H9 (cell line): ENCODE measurements at regions not wholly inside any gene's neighbourhood (a gene's known extent, or its start where the extent isn't known, plus 50 kb on each side); places are given as distances from the start of the nearest gene placed in this dataset.

ENCODE experiments used
- DNase-seq: peaks from one replicate; pipeline ENCODE4 v3.0.0-alpha.2; 2017
- H2AFZ ChIP-seq: one replicate; pipeline ENCODE4 v1.6.1; 2013; ENCODE audit warnings: mild to moderate bottlenecking, low read length, control low read depth, moderate library complexity
- H2AK5ac ChIP-seq: 2 replicates; pipeline ENCODE4 v1.6.1; 2013; ENCODE audit warnings: low read length, control low read depth, mixed read lengths; ENCODE audit not compliant: insufficient read length
- H2BK120ac ChIP-seq: one replicate; pipeline ENCODE4 v1.6.1; 2013; ENCODE audit warnings: low read depth, mild to moderate bottlenecking, low read length, control low read depth, inconsistent platforms; ENCODE audit not compliant: poor library complexity, severe bottlenecking
- H2BK12ac ChIP-seq: 2 replicates; pipeline ENCODE4 v1.6.1; 2013; ENCODE audit warnings: low read length, control low read depth, mixed read lengths, low read depth; ENCODE audit not compliant: insufficient read length
- H2BK15ac ChIP-seq: 2 replicates; pipeline ENCODE4 v1.6.1; 2013; ENCODE audit warnings: low read depth, low read length, control low read depth
- H2BK20ac ChIP-seq: one replicate; pipeline ENCODE4 v1.6.1; 2013; ENCODE audit warnings: low read depth, mild to moderate bottlenecking, low read length, control low read depth, inconsistent platforms; ENCODE audit not compliant: poor library complexity, severe bottlenecking
- H2BK5ac ChIP-seq: 2 replicates; pipeline ENCODE4 v1.6.1; 2013; ENCODE audit warnings: low read length, control low read depth, mixed read lengths; ENCODE audit not compliant: insufficient read length
- H3K14ac ChIP-seq: 2 replicates; pipeline ENCODE4 v1.6.1; 2013; ENCODE audit warnings: low read length, control low read depth; ENCODE audit not compliant: insufficient read depth
- H3K18ac ChIP-seq: 2 replicates; pipeline ENCODE4 v1.6.1; 2013; ENCODE audit warnings: low read depth, mild to moderate bottlenecking, mixed read lengths, low read length, control low read depth; ENCODE audit not compliant: insufficient read length
- H3K23ac ChIP-seq: 2 replicates; pipeline ENCODE4 v1.6.1; 2013; ENCODE audit warnings: low read length, control low read depth, mixed read lengths, low read depth; ENCODE audit not compliant: insufficient read length
- H3K23me2 ChIP-seq: 2 replicates; pipeline ENCODE4 v1.6.1; 2013; ENCODE audit warnings: low read depth, mild to moderate bottlenecking, mixed read lengths, low read length, control low read depth; ENCODE audit not compliant: insufficient read length, poor library complexity, severe bottlenecking
- H3K27ac ChIP-seq: 2 replicates; pipeline ENCODE4 v1.5.1; 2013; ENCODE audit warnings: low read length, control low read depth, mixed read lengths, low read depth; ENCODE audit not compliant: insufficient read length
- H3K27me3 ChIP-seq: 2 replicates; pipeline ENCODE4 v1.6.1; 2013; ENCODE audit warnings: low read length, control low read depth, inconsistent platforms; ENCODE audit not compliant: insufficient read depth
- H3K4ac ChIP-seq: 2 replicates; pipeline ENCODE4 v1.6.1; 2013; ENCODE audit warnings: low read depth, mild to moderate bottlenecking, control low read depth, inconsistent platforms, low read length, moderate library complexity
- H3K4me1 ChIP-seq: 2 replicates; pipeline ENCODE4 v1.6.1; 2013; ENCODE audit warnings: low read length, control low read depth, inconsistent platforms; ENCODE audit not compliant: insufficient read depth
- H3K4me2 ChIP-seq: 2 replicates; pipeline ENCODE4 v1.6.1; 2013; ENCODE audit warnings: low read length, control low read depth, mixed read lengths; ENCODE audit not compliant: insufficient read length, insufficient read depth
- H3K56ac ChIP-seq: 2 replicates; pipeline ENCODE4 v1.6.1; 2013; ENCODE audit warnings: low read depth, mild to moderate bottlenecking, mixed read lengths, low read length, control low read depth; ENCODE audit not compliant: insufficient read length
- H3K79me1 ChIP-seq: 2 replicates; pipeline ENCODE4 v1.6.1; 2013; ENCODE audit warnings: low read depth, mild to moderate bottlenecking, moderate library complexity, low read length, control low read depth, inconsistent platforms; ENCODE audit not compliant: insufficient read depth, poor library complexity, severe bottlenecking
- H3K79me2 ChIP-seq: 2 replicates; pipeline ENCODE4 v1.6.1; 2013; ENCODE audit warnings: low read length, control low read depth, inconsistent platforms; ENCODE audit not compliant: insufficient read depth
- H3K9ac ChIP-seq: 2 replicates; pipeline ENCODE4 v1.6.1; 2013; ENCODE audit warnings: low read length, control low read depth, mixed read lengths; ENCODE audit not compliant: insufficient read length; ENCODE audit errors: extremely low read depth
- H3K9me3 ChIP-seq: one replicate; pipeline ENCODE4 v1.6.1; 2013; ENCODE audit warnings: low read depth, low read length, inconsistent platforms; ENCODE audit not compliant: control insufficient read depth
- H3T11ph ChIP-seq: one replicate; pipeline ENCODE4 v1.6.1; 2013; ENCODE audit warnings: mild to moderate bottlenecking, low read length, control low read depth, inconsistent platforms
- H4K20me1 ChIP-seq: one replicate; pipeline ENCODE4 v1.6.1; 2013; ENCODE audit not compliant: control insufficient read depth, insufficient read length, insufficient read depth
- H4K5ac ChIP-seq: 2 replicates; pipeline ENCODE4 v1.6.1; 2013; ENCODE audit warnings: low read depth, mild to moderate bottlenecking, mixed read lengths, low read length, control low read depth; ENCODE audit not compliant: insufficient read length
- H4K8ac ChIP-seq: replicated peaks from 2 replicates; pipeline ENCODE4 v1.6.1; 2013; ENCODE audit warnings: low read length, control low read depth, mixed read lengths, low read depth; ENCODE audit not compliant: insufficient read length
- H4K91ac ChIP-seq: 2 replicates; pipeline ENCODE4 v1.6.1; 2013; ENCODE audit warnings: low read depth, mild to moderate bottlenecking, moderate library complexity, mixed read lengths, low read length, control low read depth; ENCODE audit not compliant: insufficient read length
- H3K27ac Mint-ChIP-seq, 3 experiments: 2 replicates in 2 of 3; 3 replicates in 1 of 3; pipeline ENCODE4 v1.8.0; 2020 to 2021; ENCODE audit warnings: mixed read lengths in 3 of 3, mild to moderate bottlenecking in 1 of 3, moderate library complexity in 1 of 3
- H3K27me3 Mint-ChIP-seq: 2 replicates; pipeline ENCODE4 v1.8.0; 2021; ENCODE audit warnings: low read depth, mild to moderate bottlenecking, moderate library complexity, mixed read lengths
- H3K36me3 Mint-ChIP-seq, 3 experiments: 2 replicates in 2 of 3; 3 replicates in 1 of 3; pipeline ENCODE4 v1.8.0; 2020 to 2021; ENCODE audit warnings: low read depth in 3 of 3, mixed read lengths in 3 of 3; ENCODE audit not compliant: insufficient read depth in 1 of 3
- H3K4me1 Mint-ChIP-seq, 2 experiments: 2 replicates each; pipeline ENCODE4 v1.8.0; 2020; ENCODE audit warnings: mixed read lengths in 2 of 2
- H3K4me3 Mint-ChIP-seq, 2 experiments: 2 replicates in 1 of 2; 3 replicates in 1 of 2; pipeline ENCODE4 v1.8.0; 2020 to 2021; ENCODE audit warnings: mild to moderate bottlenecking in 2 of 2, mixed read lengths in 2 of 2, moderate library complexity in 1 of 2
- H3K9me3 Mint-ChIP-seq, 2 experiments: 2 replicates in 1 of 2; 3 replicates in 1 of 2; pipeline ENCODE4 v1.8.0; 2020; ENCODE audit warnings: mild to moderate bottlenecking in 2 of 2, mixed read lengths in 2 of 2, moderate library complexity in 1 of 2
- CTCF ChIP-seq: fragments of 200-600 bp; sonication (generic); conservative IDR thresholded peaks from 3 replicates; pipeline ENCODE4 v1.8.0; 2021; ENCODE audit warnings: antibody characterized with exemption, mild to moderate bottlenecking
- WGBS: extraction: QIAGEN DNeasy Blood & Tissue Kit; methylation state at CpG from one replicate; pipeline ENCODE4 v1.1.7; 2013; ENCODE audit warnings: missing lambda C conversion rate, low lambda C conversion rate, mixed read lengths; ENCODE audit not compliant: insufficient read length; ENCODE audit errors: extremely low coverage; 5-methylcytosine and 5-hydroxymethylcytosine counted together

- Histone ChIP-seq H2BK120ac (no peak overlapping the region), H3K9ac (no peak overlapping the region), H3K4ac (no peak overlapping the region), H4K20me1 (no peaks in the 10 kb centered on the region), H4K91ac (no peak overlapping the region), H2AFZ (no peak overlapping the region), H2AK5ac (no peak overlapping the region), H3K4me1 (no peaks in the 10 kb centered on the region), H3K4me2 (no peak overlapping the region), H3K56ac (no peak overlapping the region), H2BK20ac (no peak overlapping the region), H2BK15ac (no peak overlapping the region), H3K9me3 (no peaks in the 10 kb centered on the region), H3T11ph (no peak overlapping the region), H3K79me2 (no peaks in the 10 kb centered on the region), H2BK12ac (no peak overlapping the region), H3K18ac (no peak overlapping the region), H3K27ac (no peak overlapping the region), H2BK5ac (no peak overlapping the region), H3K79me1 (no peaks in the 10 kb centered on the region), H4K5ac (no peak overlapping the region), H3K27me3 (no peaks in the 10 kb centered on the region), H3K23me2 (no peaks in the 10 kb centered on the region), H3K14ac (no peak overlapping the region), H3K23ac (no peak overlapping the region), H4K8ac (no peak overlapping the region)
- Mint-ChIP-seq H3K9me3 (0 out of 5 replicates have a peak, but pooled peaks cover 0 to 1% of the 10 kb centered on the region in 2 experiments), H3K4me1 (peaks cover 2 to 3% of the 10 kb centered on the region in 2 experiments; a peak in 1 of 4 replicates), H3K27ac (no peak overlapping the region), H3K36me3 (no peaks in the 10 kb centered on the region; a peak in 1 of 7 replicates), H3K4me3 (no peak overlapping the region; a peak in 1 of 5 replicates), H3K27me3 (peaks cover 5% of the 10 kb centered on the region; the same call in 1 of the 2 replicates)
- no peak for TF ChIP-seq CTCF
- no CpG with 5 or more reads among the region's 8 CpGs for WGBS
- no peak for DNase-seq
Measured at GRCh38 chr18:75524181-75524580, 96.7 kb upstream of the SMIM21 start.
